Uterus (tissue), 3 donors: ENCODE measurements at regions not wholly inside any gene's neighbourhood (a gene's known extent, or its start where the extent isn't known, plus 50 kb on each side); places are given as distances from the start of the nearest gene placed in this dataset.

Experiments used
- DNase-seq, 2 donors: peaks; one replicate each; pipeline ENCODE4 v3.0.0-alpha.2; 2019 to 2020
- H3K27ac ChIP-seq, 2 donors: fragments of 200-600 bp; sonication (generic); 1 replicate in 1 of 2; 2 replicates in 1 of 2; pipeline ENCODE4 v1.5.1; 2016 to 2018
- H3K27me3 ChIP-seq, 2 donors: fragments of 200-600 bp; sonication (generic); one replicate each; pipeline ENCODE4 v1.5.1; 2018 to 2019; ENCODE audit warnings: control low read depth in 1 of 2
- H3K36me3 ChIP-seq, 2 donors: fragments of 200-600 bp; sonication (generic); one replicate each; pipeline ENCODE4 v1.5.1; 2019; ENCODE audit warnings: control low read depth in 1 of 2
- H3K4me1 ChIP-seq, 2 donors: fragments of 200-600 bp; sonication (generic); one replicate each; pipeline ENCODE4 v1.5.1; 2018 to 2019; ENCODE audit warnings: control low read depth in 1 of 2
- H3K4me3 ChIP-seq, 2 donors: fragments of 200-600 bp; sonication (generic); 1 replicate in 1 of 2; 2 replicates in 1 of 2; pipeline ENCODE4 v1.5.1; 2018 to 2019; ENCODE audit warnings: mild to moderate bottlenecking in 1 of 2
- H3K9me3 ChIP-seq, 2 donors: fragments of 200-600 bp; sonication (generic); one replicate each; pipeline ENCODE4 v1.5.1; 2019; ENCODE audit warnings: control low read depth in 1 of 2
- POLR2A ChIP-seq, 2 donors: fragments of 450-650 bp; IDR thresholded peaks; one replicate each; pipeline ENCODE4 v1.6.1; 2016; ENCODE audit warnings: antibody characterized with exemption in 2 of 2, mild to moderate bottlenecking in 1 of 2, moderate library complexity in 1 of 2
- intact Hi-C: fragments of 100-400 bp; cut with DNase I; formaldehyde crosslinking; loops from one replicate; pipeline ENCODE4 v1.15.1; 2023; ENCODE audit warnings: low total_unique reads
- TF ChIP-seq, protein P1 (sequence below), 4 experiments: fragments of 200-600 bp in 2 of 4; fragments of 450-650 bp in 2 of 4; sonication (generic) in 2 of 4; IDR thresholded peaks; one replicate each; pipeline ENCODE4 v1.5.1; 2016 to 2019; ENCODE audit warnings: antibody characterized with exemption in 4 of 4, mild to moderate bottlenecking in 2 of 4, moderate library complexity in 1 of 4
- donor health status: DM: yes; HTN: yes; CAD: no.

GRCh38 chr2:105989070-105989469, 205.0 kb downstream of the UXS1 start:
- TF ChIP-seq POLR2A (IDR thresholded peaks at IDR 0.05): no peak
- TF ChIP-seq, protein P1, sequence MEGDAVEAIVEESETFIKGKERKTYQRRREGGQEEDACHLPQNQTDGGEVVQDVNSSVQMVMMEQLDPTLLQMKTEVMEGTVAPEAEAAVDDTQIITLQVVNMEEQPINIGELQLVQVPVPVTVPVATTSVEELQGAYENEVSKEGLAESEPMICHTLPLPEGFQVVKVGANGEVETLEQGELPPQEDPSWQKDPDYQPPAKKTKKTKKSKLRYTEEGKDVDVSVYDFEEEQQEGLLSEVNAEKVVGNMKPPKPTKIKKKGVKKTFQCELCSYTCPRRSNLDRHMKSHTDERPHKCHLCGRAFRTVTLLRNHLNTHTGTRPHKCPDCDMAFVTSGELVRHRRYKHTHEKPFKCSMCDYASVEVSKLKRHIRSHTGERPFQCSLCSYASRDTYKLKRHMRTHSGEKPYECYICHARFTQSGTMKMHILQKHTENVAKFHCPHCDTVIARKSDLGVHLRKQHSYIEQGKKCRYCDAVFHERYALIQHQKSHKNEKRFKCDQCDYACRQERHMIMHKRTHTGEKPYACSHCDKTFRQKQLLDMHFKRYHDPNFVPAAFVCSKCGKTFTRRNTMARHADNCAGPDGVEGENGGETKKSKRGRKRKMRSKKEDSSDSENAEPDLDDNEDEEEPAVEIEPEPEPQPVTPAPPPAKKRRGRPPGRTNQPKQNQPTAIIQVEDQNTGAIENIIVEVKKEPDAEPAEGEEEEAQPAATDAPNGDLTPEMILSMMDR (IDR thresholded peaks at IDR 0.05): no peak
- Histone ChIP-seq H3K36me3 (no peaks in the 10 kb centered on the region), H3K4me1 (no peaks in the 10 kb centered on the region), H3K4me3 (no peak overlapping the region), H3K27ac (no peak overlapping the region), H3K9me3 (no peaks in the 10 kb centered on the region), H3K27me3 (no peaks in the 10 kb centered on the region)
- no peak for DNase-seq
- intact Hi-C loops: no loop called here

GRCh38 chr2:105977807-105978206, 216.3 kb downstream of the UXS1 start:
- Histone ChIP-seq H3K27ac (no peak overlapping the region), H3K36me3 (no peaks in the 10 kb centered on the region), H3K4me1 (no peaks in the 10 kb centered on the region), H3K27me3 (no peaks in the 10 kb centered on the region), H3K4me3 (no peak overlapping the region), H3K9me3 (no peaks in the 10 kb centered on the region)
- intact Hi-C loops: no loop called here
- DNase-seq: no peak
- no peak for TF ChIP-seq POLR2A (IDR thresholded peaks at IDR 0.05)
- TF ChIP-seq, protein P1 (IDR thresholded peaks at IDR 0.05): no peak

DNA sequence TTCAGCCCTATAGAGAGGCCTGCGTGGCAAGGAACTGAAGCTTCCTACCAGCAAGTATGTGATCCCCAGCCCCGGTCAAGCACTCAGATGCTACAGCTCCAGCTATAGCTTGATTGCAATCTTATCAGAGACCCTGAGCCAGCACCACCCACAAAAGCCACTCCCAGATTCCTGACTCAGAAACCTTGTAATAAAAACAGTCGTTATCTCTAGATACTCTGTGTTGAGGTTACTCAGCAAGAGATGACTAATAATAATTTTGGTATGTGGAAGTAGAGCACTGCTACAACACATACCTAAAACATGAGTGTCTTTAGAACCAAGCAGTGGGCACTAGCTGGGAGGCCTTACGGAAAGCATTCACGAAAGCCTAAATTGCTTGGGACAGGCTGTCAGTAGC, 216.9 kb downstream of the UXS1 start:
- DNase-seq: no peak
- Histone ChIP-seq H3K36me3 (no peaks in the 10 kb centered on the region), H3K27ac (no peak overlapping the region), H3K9me3 (no peaks in the 10 kb centered on the region), H3K4me1 (no peaks in the 10 kb centered on the region), H3K27me3 (no peaks in the 10 kb centered on the region), H3K4me3 (no peak overlapping the region)
- no peak for TF ChIP-seq POLR2A (IDR thresholded peaks at IDR 0.05)
- TF ChIP-seq, protein P1 (IDR thresholded peaks at IDR 0.05): no peak
- intact Hi-C loops: no loop called here

DNA sequence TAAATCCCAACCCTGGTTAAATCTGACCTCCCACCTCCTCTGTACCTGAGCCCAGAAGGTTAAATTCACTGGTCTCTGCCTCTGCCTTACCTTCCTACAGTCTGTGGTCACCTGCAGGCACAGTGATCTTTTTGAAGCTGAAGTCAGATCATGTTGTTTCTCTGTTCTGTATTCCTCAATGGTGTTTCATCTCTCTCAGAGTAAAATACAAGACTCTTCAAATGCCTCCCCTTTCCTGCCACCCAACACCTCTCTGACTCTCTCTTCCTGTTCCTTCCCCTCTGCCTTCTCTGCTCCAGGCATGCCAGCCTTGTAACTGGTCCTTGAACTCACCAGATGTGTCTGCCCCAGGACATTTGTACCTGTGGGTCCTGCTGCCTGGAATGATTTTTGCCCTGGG, 219.3 kb downstream of the UXS1 start:
- H3K36me3 ChIP-seq: no peaks in the 10 kb centered on the region
- DNase-seq: no peak
- H3K4me3 ChIP-seq: no peak overlapping the region
- no peak for TF ChIP-seq POLR2A (IDR thresholded peaks at IDR 0.05)
- TF ChIP-seq, protein P1 (IDR thresholded peaks at IDR 0.05): no peak
- no peaks in the 10 kb centered on the region for H3K4me1 ChIP-seq
- intact Hi-C loops: no loop called here
- no peaks in the 10 kb centered on the region for H3K9me3 ChIP-seq
- no peak overlapping the region for H3K27ac ChIP-seq
- no peaks in the 10 kb centered on the region for H3K27me3 ChIP-seq

DNA sequence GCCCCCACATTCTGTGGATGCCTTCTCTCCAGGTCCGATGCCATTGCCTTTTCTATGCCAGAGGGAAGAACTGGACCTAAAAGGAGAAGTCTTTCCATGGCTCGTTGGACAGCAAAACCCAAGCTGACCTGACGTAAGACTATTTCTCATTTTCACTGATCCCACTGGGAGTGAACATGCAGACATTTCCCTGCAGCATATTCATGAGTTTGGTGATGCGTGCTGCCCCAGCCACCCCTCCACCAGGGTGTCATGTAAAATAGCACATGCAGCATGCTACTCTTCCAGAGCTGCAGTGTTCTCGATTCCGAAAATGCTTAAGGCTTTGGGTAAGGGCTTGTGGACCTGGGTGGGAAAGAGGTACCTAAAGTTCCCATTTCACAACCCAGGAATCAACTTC, 221.2 kb downstream of the UXS1 start:
- no peak overlapping the region for H3K27ac ChIP-seq
- H3K9me3 ChIP-seq: no peaks in the 10 kb centered on the region
- DNase-seq: no peak
- intact Hi-C loops: no loop called here
- no peak for TF ChIP-seq POLR2A (IDR thresholded peaks at IDR 0.05)
- TF ChIP-seq, protein P1 (IDR thresholded peaks at IDR 0.05): no peak
- no peaks in the 10 kb centered on the region for H3K4me1 ChIP-seq
- no peak overlapping the region for H3K4me3 ChIP-seq
- no peaks in the 10 kb centered on the region for H3K36me3 ChIP-seq
- H3K27me3 ChIP-seq: no peaks in the 10 kb centered on the region
